NCI-H2107 (cell line): ENCODE measurements at regions not wholly inside any gene's neighbourhood (a gene's known extent, or its start where the extent isn't known, plus 50 kb on each side); places are given as distances from the start of the nearest gene placed in this dataset.
A peak's percentile ranks its signal among the peaks of the same experiment; 100 is the strongest.

Source experiments
- DNase-seq: peaks from one replicate; lab custom pipeline; 2025; lab: John Stamatoyannopoulos, UW

GRCh38 chr2:788227-789032, 111.2 kb upstream of the TMEM18 start:
- DNase-seq = no peak

DNA sequence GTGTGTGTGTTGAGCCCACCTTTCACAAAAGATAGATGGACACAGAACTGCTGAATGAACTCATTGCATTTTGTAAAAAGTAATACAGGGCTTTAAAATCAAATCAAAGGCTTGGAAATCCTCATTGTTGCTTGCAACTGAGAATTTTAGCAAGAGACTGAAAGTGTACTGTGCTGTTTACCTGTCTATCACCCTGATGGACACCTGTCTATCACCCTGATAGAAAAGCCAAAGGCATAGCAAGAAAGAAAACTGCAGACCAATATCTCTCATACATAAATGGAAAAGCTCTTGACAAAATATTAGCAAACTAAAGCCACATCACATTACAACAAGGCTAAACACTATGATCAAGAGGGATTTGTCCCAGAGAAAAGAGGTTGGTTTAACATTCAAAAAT, 107.5 kb upstream of the TMEM18 start:
- DNase-seq = no peak

DNA sequence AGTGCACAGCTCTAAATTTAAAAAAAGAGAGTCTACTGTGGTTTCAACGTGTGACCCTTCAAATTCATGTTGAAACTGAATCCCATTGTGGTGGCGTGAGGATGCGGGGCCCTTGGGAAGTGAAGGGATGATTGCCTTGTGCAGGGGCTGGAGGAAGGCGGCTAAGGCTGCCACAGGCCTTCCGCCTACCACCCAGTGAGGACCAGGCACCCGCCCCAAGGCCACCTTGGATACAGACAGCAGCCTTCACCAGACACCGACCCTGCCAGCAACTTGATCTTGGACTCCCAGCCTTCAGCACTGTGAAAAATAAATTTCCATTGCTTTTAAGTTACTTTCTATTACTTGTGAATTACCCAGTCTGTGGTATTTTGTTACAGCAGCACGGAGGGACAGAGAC, 103.4 kb upstream of the TMEM18 start:
- DNase-seq = no peak

GRCh38 chr2:780002-780401, 102.8 kb upstream of the TMEM18 start:
- DNase-seq = no peak

DNA sequence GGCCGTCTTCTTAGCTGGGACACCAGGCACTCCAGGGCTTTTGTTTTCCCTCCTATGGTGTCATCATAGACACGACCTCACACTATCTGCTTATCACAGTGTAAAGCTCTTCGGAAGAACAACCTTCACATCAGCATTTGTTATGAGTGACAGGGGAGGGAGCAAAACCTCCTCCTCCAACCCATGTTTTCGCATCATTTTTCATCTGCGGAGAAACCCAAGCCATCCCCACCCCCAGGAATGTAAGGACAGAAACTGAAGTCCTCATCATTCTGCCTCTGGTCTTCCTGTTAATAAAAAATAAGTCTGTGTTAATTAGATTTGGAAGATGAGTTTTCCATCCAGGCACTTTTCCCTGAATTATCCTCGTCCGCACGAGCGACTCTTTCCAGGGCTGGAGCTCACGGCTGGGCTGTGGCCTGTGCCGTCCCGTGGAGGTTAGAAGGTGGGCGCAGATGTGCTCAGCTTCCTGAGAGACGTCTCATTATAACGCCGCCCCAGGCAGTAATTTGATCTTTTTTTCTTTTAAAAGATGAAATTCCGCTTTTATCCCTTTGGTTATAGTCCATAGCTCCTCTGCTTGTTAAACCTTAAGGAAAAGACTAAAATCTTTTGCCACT, 101.6 kb upstream of the TMEM18 start:
- no peak for DNase-seq

GRCh38 chr2:777546-777945, 100.3 kb upstream of the TMEM18 start:
- DNase-seq = no peak

DNA sequence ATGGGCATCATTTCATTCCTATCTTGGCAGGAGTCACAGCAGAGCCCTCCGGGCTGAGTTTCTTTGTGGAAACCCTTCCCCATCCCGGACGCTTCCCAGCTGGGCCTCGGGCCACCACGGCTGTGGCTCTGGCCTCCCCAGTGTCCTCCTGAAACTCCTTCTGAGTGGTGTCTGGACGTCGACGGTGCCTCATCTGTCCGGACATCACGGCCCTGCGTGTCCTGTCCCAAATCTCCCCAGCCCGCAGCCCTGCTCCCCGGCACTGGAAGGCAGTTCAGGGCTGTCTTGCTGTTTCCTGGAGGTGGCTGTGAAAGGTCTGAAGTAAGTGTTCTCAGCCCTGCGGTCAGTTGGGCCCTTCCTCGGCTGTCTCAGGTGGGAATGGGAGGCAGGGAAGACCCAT, 99.8 kb upstream of the TMEM18 start:
- no peak for DNase-seq

GRCh38 chr2:776487-776886, 99.3 kb upstream of the TMEM18 start:
- DNase-seq = no peak

DNA sequence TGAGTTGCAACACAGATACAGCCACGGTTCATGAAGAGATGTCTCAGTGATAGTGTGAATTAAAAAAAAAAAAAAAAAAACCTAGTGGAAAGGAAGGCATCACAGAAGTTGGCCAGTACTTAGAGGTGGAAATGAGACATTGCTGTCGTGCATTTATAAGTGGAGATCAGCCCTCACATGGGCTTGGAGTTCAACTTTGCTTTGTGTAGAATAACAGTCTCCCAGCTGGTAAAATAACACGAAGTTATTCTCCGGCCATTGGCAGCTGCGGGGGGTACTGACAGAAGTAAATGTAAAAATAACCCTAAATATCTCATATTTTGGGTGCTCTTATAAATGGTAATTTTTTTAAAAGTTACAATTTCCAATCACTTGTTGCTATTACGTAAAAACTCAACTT, 98.8 kb upstream of the TMEM18 start:
- no peak for DNase-seq

GRCh38 chr2:774436-774835, 97.2 kb upstream of the TMEM18 start:
- no peak for DNase-seq

- no peak for DNase-seq
Measured at GRCh38 chr2:773256-774160, 96.3 kb upstream of the TMEM18 start.

- DNase-seq = no peak
Measured at GRCh38 chr2:771538-771937, 94.3 kb upstream of the TMEM18 start.

GRCh38 chr2:770776-771175, 93.6 kb upstream of the TMEM18 start:
- DNase-seq = no peak

GRCh38 chr2:769771-770170, 92.6 kb upstream of the TMEM18 start:
- DNase-seq = no peak

DNA sequence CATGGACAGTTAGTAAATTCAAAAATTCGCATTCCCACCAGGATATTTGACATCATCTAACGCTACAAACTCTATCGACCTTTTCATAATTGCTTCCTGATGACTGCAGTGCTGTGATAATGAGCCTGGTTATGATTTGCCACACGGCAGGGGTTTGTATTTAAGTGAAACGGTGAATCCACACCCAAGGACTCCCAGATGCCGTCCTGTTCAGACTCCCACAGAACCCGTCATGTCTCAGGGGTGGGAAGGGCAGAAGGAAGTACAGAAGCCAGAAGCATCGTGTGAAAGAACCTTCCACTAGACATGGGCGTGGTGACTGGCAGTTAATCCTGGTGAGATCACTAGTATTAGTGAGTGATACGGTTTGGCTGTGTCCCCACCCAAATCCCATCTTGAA, 91.2 kb upstream of the TMEM18 start:
- no peak for DNase-seq

GRCh38 chr2:767944-768343, 90.7 kb upstream of the TMEM18 start:
- DNase-seq = no peak

- DNase-seq = peak; percentile 53
Measured at GRCh38 chr2:767440-767839, 90.2 kb upstream of the TMEM18 start.

DNA sequence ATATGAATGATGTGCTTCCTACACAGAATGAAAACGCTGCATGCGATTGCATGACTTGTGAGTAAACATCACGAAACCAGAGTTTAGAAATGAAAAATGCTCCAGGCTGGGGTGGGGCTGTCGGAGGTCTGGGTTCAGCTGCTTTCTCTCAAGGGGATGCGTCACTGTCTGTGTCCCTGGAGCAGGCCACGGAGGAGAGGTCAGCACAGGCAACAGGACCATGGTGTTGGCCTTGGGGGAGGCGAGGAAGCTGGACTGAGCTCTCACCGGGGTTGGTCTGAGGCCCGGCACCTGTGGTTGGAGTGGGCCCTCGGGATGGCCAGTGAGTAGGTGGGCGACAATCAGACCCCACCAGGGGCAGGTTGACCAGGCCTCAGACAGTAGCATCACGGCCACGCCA, 89.0 kb upstream of the TMEM18 start:
- no peak for DNase-seq

DNA sequence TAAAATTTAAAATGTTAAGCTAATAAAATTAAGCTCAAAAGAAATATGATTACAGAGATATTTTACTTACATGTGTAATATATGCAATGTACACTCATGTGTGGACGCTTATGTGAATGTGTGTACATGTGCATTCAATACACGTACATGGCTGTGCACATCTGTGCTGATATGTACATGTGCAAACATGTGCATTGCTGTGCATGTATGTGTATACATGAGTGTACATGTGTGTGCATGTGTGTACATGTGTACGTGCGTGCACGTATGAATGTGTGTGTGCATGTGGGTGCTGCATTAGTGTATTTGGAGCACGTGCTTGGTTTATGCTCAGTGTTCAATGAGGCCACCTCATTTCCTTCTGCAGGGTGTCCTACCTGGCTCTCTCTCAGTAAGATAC, 88.2 kb upstream of the TMEM18 start:
- DNase-seq = no peak

- no peak for DNase-seq
Measured at GRCh38 chr2:763766-764525, 86.7 kb upstream of the TMEM18 start.

GRCh38 chr2:762646-763045, 85.4 kb upstream of the TMEM18 start:
- no peak for DNase-seq

DNA sequence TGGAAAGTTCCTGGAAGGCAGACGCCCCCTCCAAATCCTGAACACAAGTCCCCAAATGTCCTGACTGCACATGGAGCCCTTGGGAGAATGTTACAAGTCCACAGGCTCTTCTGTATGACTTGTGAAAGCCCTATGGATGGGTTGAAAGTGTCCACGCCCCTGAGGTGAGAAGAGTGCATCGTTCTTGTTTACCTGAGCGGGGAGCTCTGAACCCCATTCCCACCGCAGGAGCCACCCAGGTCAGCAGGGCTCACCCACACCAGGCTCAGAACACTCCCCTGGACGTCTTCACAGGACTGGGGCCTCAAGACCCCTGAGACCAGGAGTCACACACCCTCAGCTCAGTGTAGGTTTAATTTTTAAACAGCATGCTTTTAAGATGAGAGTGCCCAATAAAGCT, 84.2 kb upstream of the TMEM18 start:
- no peak for DNase-seq
